ENCODE measurements at regions not wholly inside any gene's neighbourhood (a gene's known extent, or its start where the extent isn't known, plus 50 kb on each side); places are given as distances from the start of the nearest gene placed in this dataset.

DNA sequence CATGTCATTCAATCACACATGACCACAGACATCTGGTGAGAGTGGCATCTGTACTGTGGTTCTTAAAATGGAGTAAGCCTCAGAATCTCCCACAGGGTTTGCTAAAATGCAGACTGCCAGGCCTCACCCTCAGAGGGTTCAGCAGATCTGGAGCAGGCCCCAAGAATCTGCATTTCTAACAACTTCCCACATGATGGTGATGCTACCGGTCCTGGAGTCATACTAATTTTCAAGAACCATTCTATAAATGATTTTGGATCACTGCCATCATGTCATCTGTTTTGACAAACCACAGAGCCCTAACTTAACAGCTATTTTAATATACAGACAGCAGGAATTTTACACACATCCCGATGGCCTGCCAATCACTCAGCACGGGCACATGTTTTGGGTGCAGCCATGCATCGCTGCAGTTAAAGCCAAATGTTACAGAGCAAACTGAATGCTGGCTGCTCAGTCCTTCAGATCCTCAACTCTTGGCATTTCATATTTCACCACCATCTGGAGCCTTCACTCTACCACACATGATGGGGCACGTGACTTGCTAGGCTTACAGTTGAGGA lies 792.1 kb upstream of the AMELY start:
- Histone ChIP-seq H3K4me3 (ENCODE audit: low read length) (no peak overlapping the region), H3K9ac (ENCODE audit: low read depth, low read length) (no peak overlapping the region), H3K27me3 (ENCODE audit: insufficient read depth, low read length) (no peaks in the 10 kb centered on the region), H3K9me3 (ENCODE audit: insufficient read depth, low read depth, low read length) (no peaks in the 10 kb centered on the region), H3K4me1 (ENCODE audit: insufficient read depth, low read length) (no peaks in the 10 kb centered on the region), H3K27ac (ENCODE audit: low read depth, low read length) (no peak overlapping the region), H3K36me3 (ENCODE audit: insufficient read depth, low read length) (no peaks in the 10 kb centered on the region)
- WGBS, result 93% methylated on average over 5 of the region's 5 CpGs

DNA sequence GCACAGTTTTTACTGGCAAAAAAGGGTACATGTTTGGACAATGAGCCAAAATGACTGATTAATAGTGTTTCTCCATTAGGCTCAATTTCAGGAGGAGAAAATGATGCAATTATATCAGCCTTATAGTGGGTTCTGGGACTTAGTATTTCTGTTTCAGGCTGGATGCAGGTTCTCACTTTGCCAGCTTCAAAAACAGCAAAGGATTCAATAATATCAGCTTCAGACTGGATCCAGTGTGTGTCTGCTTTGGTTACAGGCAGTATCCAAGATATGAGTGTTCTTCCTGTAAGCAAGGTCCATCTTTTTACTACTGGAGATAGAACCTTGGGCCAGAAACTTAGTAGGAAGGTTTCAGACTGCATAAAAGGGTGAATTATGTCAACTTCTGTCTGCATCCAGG lies 790.9 kb upstream of the AMELY start:
- Histone ChIP-seq H3K9me3 (ENCODE audit: insufficient read depth, low read depth, low read length) (no peaks in the 10 kb centered on the region), H3K9ac (ENCODE audit: low read depth, low read length) (no peak overlapping the region), H3K27ac (ENCODE audit: low read depth, low read length) (no peak overlapping the region), H3K4me3 (ENCODE audit: low read length) (no peak overlapping the region), H3K4me1 (ENCODE audit: insufficient read depth, low read length) (no peaks in the 10 kb centered on the region), H3K36me3 (ENCODE audit: insufficient read depth, low read length) (no peaks in the 10 kb centered on the region), H3K27me3 (ENCODE audit: insufficient read depth, low read length) (no peaks in the 10 kb centered on the region)

GRCh38 chrY:7701676-7702075 lies 790.1 kb upstream of the AMELY start:
- H3K9me3 ChIP-seq (ENCODE audit: insufficient read depth, low read depth, low read length), result no peaks in the 10 kb centered on the region
- WGBS, result 79% methylated on average over 3 of the region's 4 CpGs
- H3K36me3 ChIP-seq (ENCODE audit: insufficient read depth, low read length), result no peaks in the 10 kb centered on the region
- H3K9ac ChIP-seq (ENCODE audit: low read depth, low read length), result no peak overlapping the region
- H3K4me3 ChIP-seq (ENCODE audit: low read length), result no peak overlapping the region
- no peaks in the 10 kb centered on the region for H3K4me1 ChIP-seq (ENCODE audit: insufficient read depth, low read length)
- no peaks in the 10 kb centered on the region for H3K27me3 ChIP-seq (ENCODE audit: insufficient read depth, low read length)
- no peak overlapping the region for H3K27ac ChIP-seq (ENCODE audit: low read depth, low read length)

GRCh38 chrY:7697506-7697905 lies 786.0 kb upstream of the AMELY start:
- Histone ChIP-seq H3K9me3 (ENCODE audit: insufficient read depth, low read depth, low read length) (no peaks in the 10 kb centered on the region), H3K9ac (ENCODE audit: low read depth, low read length) (no peak overlapping the region), H3K4me1 (ENCODE audit: insufficient read depth, low read length) (no peaks in the 10 kb centered on the region), H3K4me3 (ENCODE audit: low read length) (no peak overlapping the region), H3K27me3 (ENCODE audit: insufficient read depth, low read length) (no peaks in the 10 kb centered on the region), H3K36me3 (ENCODE audit: insufficient read depth, low read length) (no peaks in the 10 kb centered on the region), H3K27ac (ENCODE audit: low read depth, low read length) (no peak overlapping the region)
- WGBS, result 100% methylated on average over 1 of the region's 1 CpG

DNA sequence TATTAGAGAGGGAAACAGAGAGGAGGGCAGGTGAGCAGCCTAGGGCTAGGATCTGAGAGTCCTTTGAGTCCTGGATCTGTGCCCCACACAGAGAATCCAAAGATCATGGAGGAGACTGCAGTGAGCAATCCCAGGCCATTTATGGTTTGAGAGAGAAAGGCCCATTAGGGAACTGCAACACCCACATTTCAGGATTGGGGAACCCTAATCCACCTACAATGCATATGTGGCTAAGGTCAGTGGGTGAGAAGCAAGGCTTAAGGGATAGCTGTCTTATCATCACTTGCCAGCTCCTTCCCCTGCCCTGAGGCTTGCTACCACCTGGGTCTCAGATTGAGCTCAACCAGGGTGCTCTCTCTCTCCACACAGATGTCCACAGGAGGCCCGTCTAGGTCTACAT lies 781.1 kb upstream of the AMELY start:
- Histone ChIP-seq H3K9ac (ENCODE audit: low read depth, low read length) (no peak overlapping the region), H3K4me3 (ENCODE audit: low read length) (no peak overlapping the region), H3K9me3 (ENCODE audit: insufficient read depth, low read depth, low read length) (no peaks in the 10 kb centered on the region), H3K4me1 (ENCODE audit: insufficient read depth, low read length) (no peaks in the 10 kb centered on the region), H3K27ac (ENCODE audit: low read depth, low read length) (no peak overlapping the region), H3K27me3 (ENCODE audit: insufficient read depth, low read length) (no peaks in the 10 kb centered on the region), H3K36me3 (ENCODE audit: insufficient read depth, low read length) (no peaks in the 10 kb centered on the region)
- 100% methylated on average over 1 of the region's 1 CpG for WGBS

GRCh38 chrY:7687086-7687485 lies 775.5 kb upstream of the AMELY start:
- H3K4me3 ChIP-seq (ENCODE audit: low read length), result no peak overlapping the region
- H3K27me3 ChIP-seq (ENCODE audit: insufficient read depth, low read length), result no peaks in the 10 kb centered on the region
- H3K4me1 ChIP-seq (ENCODE audit: insufficient read depth, low read length), result no peaks in the 10 kb centered on the region
- no peak overlapping the region for H3K9ac ChIP-seq (ENCODE audit: low read depth, low read length)
- no peaks in the 10 kb centered on the region for H3K36me3 ChIP-seq (ENCODE audit: insufficient read depth, low read length)
- H3K9me3 ChIP-seq (ENCODE audit: insufficient read depth, low read depth, low read length), result no peaks in the 10 kb centered on the region
- H3K27ac ChIP-seq (ENCODE audit: low read depth, low read length), result no peak overlapping the region
- 95% methylated on average over 3 of the region's 3 CpGs for WGBS

DNA sequence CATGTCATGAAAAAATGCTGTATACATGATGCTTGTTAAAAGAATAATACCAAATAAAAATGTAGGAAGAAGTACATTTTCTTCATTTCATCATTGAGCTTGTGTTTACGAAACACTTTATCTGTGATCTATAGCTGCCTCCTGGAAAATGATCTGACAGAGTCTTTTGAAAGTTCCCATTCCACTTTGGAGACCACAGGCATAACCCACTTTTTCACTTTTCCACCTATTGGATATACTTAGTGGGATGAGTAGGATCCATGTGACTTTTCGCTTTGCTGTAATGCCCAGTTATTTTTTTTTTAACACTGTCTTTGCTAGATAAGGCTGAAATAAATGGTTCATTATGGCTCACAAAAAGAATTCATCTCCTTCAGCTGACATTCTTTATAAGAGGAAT lies 773.0 kb upstream of the AMELY start:
- Histone ChIP-seq H3K9ac (ENCODE audit: low read depth, low read length) (no peak overlapping the region), H3K4me1 (ENCODE audit: insufficient read depth, low read length) (no peaks in the 10 kb centered on the region), H3K27me3 (ENCODE audit: insufficient read depth, low read length) (no peaks in the 10 kb centered on the region), H3K4me3 (ENCODE audit: low read length) (no peak overlapping the region), H3K9me3 (ENCODE audit: insufficient read depth, low read depth, low read length) (no peaks in the 10 kb centered on the region), H3K27ac (ENCODE audit: low read depth, low read length) (no peak overlapping the region), H3K36me3 (ENCODE audit: insufficient read depth, low read length) (no peaks in the 10 kb centered on the region)
- WGBS, result no CpG with 5 or more reads among the region's 2 CpGs

- no peaks in the 10 kb centered on the region for H3K9me3 ChIP-seq (ENCODE audit: insufficient read depth, low read depth, low read length)
- H3K4me3 ChIP-seq (ENCODE audit: low read length), result no peak overlapping the region
- no peak overlapping the region for H3K27ac ChIP-seq (ENCODE audit: low read depth, low read length)
- H3K27me3 ChIP-seq (ENCODE audit: insufficient read depth, low read length), result no peaks in the 10 kb centered on the region
- H3K9ac ChIP-seq (ENCODE audit: low read depth, low read length), result no peak overlapping the region
- H3K36me3 ChIP-seq (ENCODE audit: insufficient read depth, low read length), result no peaks in the 10 kb centered on the region
- H3K4me1 ChIP-seq (ENCODE audit: insufficient read depth, low read length), result no peaks in the 10 kb centered on the region
Measured at GRCh38 chrY:7682386-7682785, 770.8 kb upstream of the AMELY start.

GRCh38 chrY:7681426-7681825 lies 769.9 kb upstream of the AMELY start:
- H3K9ac ChIP-seq (ENCODE audit: low read depth, low read length), result no peak overlapping the region
- H3K36me3 ChIP-seq (ENCODE audit: insufficient read depth, low read length), result no peaks in the 10 kb centered on the region
- no peak overlapping the region for H3K27ac ChIP-seq (ENCODE audit: low read depth, low read length)
- H3K4me3 ChIP-seq (ENCODE audit: low read length), result no peak overlapping the region
- H3K4me1 ChIP-seq (ENCODE audit: insufficient read depth, low read length), result no peaks in the 10 kb centered on the region
- 97% methylated on average over 4 of the region's 4 CpGs for WGBS
- no peaks in the 10 kb centered on the region for H3K9me3 ChIP-seq (ENCODE audit: insufficient read depth, low read depth, low read length)
- no peaks in the 10 kb centered on the region for H3K27me3 ChIP-seq (ENCODE audit: insufficient read depth, low read length)

DNA sequence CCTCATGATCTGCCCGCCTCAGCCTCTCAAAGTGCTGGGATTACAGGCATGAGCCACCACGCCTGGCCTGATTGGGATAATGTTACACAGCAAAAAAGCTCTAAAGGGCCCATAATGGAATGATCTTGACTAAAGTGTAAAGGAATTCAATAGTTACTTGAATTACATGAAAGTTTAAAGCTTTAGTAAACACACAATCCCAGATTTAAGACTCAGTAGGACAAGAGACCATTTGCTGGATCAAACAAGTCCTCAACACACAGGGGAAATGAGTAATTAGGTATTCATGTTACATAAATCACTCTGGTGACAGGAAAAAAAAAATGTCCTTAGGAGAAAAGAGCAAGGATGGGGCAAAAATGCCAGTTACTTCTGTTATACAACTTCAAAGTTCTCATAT lies 762.9 kb upstream of the AMELY start:
- Histone ChIP-seq H3K27ac (ENCODE audit: low read depth, low read length) (no peak overlapping the region), H3K9ac (ENCODE audit: low read depth, low read length) (no peak overlapping the region)
- WGBS, result 86% methylated on average over 2 of the region's 2 CpGs

DNA sequence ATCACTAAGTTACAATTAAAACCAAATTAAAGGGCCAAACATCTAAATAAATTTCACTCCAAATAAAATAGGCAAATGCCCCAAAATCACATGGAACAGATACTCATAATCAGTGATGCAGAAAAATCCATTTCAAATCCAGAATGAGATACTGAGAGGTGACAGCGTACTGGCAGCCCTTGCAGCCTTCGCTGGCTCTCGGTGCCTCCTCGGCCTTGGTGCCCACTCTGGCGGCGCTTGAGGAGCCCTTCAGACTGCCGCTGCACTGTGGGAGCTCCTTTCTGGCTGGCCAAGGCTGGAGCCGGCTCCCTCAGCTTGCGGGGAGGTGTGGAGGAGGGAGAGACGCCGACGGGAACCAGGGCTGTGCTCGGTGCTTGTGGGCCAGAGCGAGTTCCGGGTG lies 761.2 kb upstream of the AMELY start:
- 94% methylated on average over 15 of the region's 15 CpGs for WGBS
- H3K27ac ChIP-seq (ENCODE audit: low read depth, low read length), result no peak overlapping the region

More for the DNA sequence above, 762.9 kb upstream of the AMELY start:
- Histone ChIP-seq H3K4me3 (ENCODE audit: low read length) (no peak overlapping the region), H3K36me3 (ENCODE audit: insufficient read depth, low read length) (no peaks in the 10 kb centered on the region), H3K9me3 (ENCODE audit: insufficient read depth, low read depth, low read length) (no peaks in the 10 kb centered on the region), H3K4me1 (ENCODE audit: insufficient read depth, low read length) (no peaks in the 10 kb centered on the region), H3K27me3 (ENCODE audit: insufficient read depth, low read length) (no peaks in the 10 kb centered on the region)

GRCh38 chrY:7663261-7663660 lies 751.7 kb upstream of the AMELY start:
- Histone ChIP-seq H3K9me3 (ENCODE audit: insufficient read depth, low read depth, low read length) (no peaks in the 10 kb centered on the region), H3K36me3 (ENCODE audit: insufficient read depth, low read length) (no peaks in the 10 kb centered on the region), H3K27ac (ENCODE audit: low read depth, low read length) (no peak overlapping the region), H3K4me3 (ENCODE audit: low read length) (no peak overlapping the region), H3K27me3 (ENCODE audit: insufficient read depth, low read length) (no peaks in the 10 kb centered on the region), H3K4me1 (ENCODE audit: insufficient read depth, low read length) (no peaks in the 10 kb centered on the region), H3K9ac (ENCODE audit: low read depth, low read length) (no peak overlapping the region)
- WGBS, result 90% methylated on average over 4 of the region's 4 CpGs

More for the DNA sequence above, 761.2 kb upstream of the AMELY start:
- no peaks in the 10 kb centered on the region for H3K36me3 ChIP-seq (ENCODE audit: insufficient read depth, low read length)
- no peaks in the 10 kb centered on the region for H3K27me3 ChIP-seq (ENCODE audit: insufficient read depth, low read length)
- no peaks in the 10 kb centered on the region for H3K9me3 ChIP-seq (ENCODE audit: insufficient read depth, low read depth, low read length)
- no peak overlapping the region for H3K9ac ChIP-seq (ENCODE audit: low read depth, low read length)
- H3K4me3 ChIP-seq (ENCODE audit: low read length), result no peak overlapping the region
- no peaks in the 10 kb centered on the region for H3K4me1 ChIP-seq (ENCODE audit: insufficient read depth, low read length)
